ENCODE measurements at regions not wholly inside any gene's neighbourhood (a gene's known extent, or its start where the extent isn't known, plus 50 kb on each side); places are given as distances from the start of the nearest gene placed in this dataset.

DNA sequence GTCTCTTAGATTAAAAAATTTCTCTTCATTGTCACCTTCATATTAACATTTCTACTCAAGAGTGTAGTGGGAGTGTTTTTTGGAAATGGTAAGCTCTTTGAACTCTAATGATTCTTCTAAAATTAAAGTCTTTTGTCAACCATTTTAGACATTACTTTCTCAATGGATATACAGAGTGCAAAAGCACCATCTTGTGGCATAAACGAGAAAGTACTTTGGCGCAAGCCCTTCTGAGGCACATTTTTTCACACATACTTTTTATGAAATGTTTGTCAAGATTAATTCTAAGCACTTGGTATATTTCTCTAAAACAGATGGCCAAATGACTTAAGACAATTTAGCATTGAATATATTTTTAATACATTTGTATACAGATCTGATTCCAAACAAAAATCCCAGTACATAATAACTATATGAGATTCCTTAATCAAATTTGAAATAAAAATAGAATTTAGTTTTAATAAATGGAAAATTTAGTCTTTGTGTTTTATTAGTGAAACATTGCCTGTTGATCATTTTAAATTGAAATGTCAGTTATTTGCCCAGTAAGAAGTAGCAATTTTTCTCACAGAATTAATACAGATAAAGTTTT lies 63.3 kb upstream of the GALNT5 start:
- peak; percentile 9 for DNase-seq

DNA sequence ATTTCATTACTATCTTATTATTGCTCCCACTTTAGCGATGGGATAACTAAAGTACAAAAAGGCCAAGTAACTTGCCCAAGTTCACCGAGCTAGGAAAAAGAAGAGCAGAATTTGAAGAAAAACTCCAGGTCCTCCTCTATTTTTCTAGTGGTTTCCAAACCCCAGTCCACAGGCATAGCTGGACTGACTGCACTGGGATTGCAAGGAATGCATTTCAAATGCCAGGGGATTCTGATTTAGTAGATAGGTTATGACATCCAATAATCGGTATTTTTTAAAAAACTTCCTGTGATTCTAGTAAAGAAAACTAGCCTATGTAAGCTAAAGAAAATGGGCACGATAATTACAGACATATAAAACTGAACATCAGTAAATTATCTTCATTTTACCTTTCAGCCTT lies 62.7 kb upstream of the GALNT5 start:
- no peak for DNase-seq

DNA sequence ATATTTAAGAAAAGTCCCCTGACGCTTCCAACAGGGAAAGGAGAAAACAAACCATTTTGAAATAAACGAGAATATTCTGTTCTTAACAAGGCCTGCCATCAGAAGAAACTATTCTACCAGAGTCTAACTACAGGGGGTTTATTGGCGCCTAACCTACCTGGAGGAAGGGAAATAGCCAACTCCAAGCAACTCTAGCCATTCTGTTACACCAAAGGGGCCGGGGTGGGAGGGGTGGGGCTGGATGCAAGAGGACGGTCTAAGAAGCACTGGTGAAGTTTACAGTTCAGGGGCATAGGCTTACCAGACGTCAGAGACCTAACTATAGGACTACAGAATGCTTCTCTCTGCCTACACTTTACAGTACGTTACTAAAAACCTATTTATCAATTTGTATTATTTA lies 60.5 kb upstream of the GALNT5 start:
- DNase-seq = no peak

DNA sequence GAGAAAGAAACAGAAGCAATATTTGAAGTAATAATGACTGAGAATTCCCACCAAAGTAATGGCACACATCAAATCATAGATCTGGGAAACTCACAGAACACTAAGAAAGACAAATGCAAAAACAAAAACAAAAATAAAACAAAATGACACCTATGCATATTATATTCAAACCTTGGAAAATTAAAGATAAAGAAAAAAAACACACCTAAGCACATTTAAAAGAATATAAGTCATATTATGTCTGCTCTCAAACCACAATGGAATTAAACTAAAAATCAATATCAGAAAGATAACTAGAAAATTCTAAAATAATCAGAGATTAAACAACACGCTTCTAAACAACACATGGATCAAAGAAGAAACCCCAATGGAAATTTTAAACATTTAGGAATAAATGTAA lies 59.7 kb upstream of the GALNT5 start:
- no peak for DNase-seq

- DNase-seq = no peak
Measured at GRCh38 chr2:157203651-157204050, 53.9 kb upstream of the GALNT5 start.

- DNase-seq = no peak
Measured at GRCh38 chr2:157204401-157204800, 53.1 kb upstream of the GALNT5 start.

GRCh38 chr2:157206916-157207315 lies 50.6 kb upstream of the GALNT5 start:
- DNase-seq = no peak
